AG04450 (cell line): ENCODE measurements at regions not wholly inside any gene's neighbourhood (a gene's known extent, or its start where the extent isn't known, plus 50 kb on each side); places are given as distances from the start of the nearest gene placed in this dataset.

Experiments
- CTCF ChIA-PET: fragments of 300-600, 350-600 bp; formaldehyde crosslinking; extraction: SDS; loops from one replicate; lab custom pipeline; 2022; ENCODE audit warnings: antibody characterized with exemption, inconsistent platforms; lab: Charles Lee
- POLR2A ChIA-PET: fragments of 350-600 bp; formaldehyde crosslinking; extraction: SDS; loops from one replicate; lab custom pipeline; 2021; ENCODE audit warnings: antibody characterized with exemption, inconsistent platforms; lab: Yijun Ruan, JAX
- DNase-seq: peaks from one replicate; pipeline ENCODE4 v3.0.0-alpha.2; 2011; ENCODE audit warnings: low read depth, low spot score
- H3K27ac ChIP-seq: one replicate; pipeline ENCODE4 v1.5.1; 2012; ENCODE audit warnings: low read depth, low read length, control low read depth
- H3K27me3 ChIP-seq: one replicate; pipeline ENCODE4 v1.6.0; 2012; ENCODE audit warnings: low read length; ENCODE audit not compliant: control insufficient read depth, insufficient read depth
- H3K4me3 ChIP-seq: 2 replicates; pipeline ENCODE4 v1.5.1; 2011; ENCODE audit warnings: mild to moderate bottlenecking, low read depth, low read length, control low read depth
- H3K9me3 ChIP-seq: 2 replicates; pipeline ENCODE4 v1.5.1; 2012; ENCODE audit warnings: low read length; ENCODE audit not compliant: control insufficient read depth, insufficient read depth
- CTCF ChIP-seq: IDR thresholded peaks from 2 replicates; pipeline ENCODE4 v1.5.1; 2011; ENCODE audit warnings: low read depth, low read length, control low read depth, inconsistent platforms

DNA sequence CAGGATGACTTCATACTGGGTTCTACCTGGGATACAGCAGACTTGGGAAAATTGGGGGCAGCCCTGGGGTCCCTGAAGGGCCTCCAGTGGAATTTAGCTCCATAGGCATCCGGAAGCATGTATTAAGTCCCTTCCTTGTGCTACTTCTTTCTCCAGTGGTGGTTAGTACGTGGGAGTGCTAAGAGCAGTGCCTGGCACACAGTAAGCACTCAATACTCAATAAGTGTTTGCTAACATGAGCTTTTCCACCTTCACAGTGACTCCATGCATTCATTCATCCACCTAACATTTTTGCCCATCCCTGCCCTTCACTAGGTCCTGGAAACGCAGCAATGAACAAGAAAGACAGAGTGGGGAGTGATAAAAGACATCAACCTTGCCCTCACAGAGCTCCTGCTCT is 120.5 kb downstream of the MN1 start:
- Histone ChIP-seq H3K27ac (no peak overlapping the region), H3K4me3 (no peak overlapping the region), H3K27me3 (peaks cover 31% of the 10 kb centered on the region), H3K9me3 (no peaks in the 10 kb centered on the region; the same call in none of the 2 replicates)
- ChIA-PET CTCF (interaction anchor here (0.6 kb wide), 1 partner anchor 1499 kb away, joined by 3 read pairs; no protein-coding TSS in a partner anchor), POLR2A (no interaction called here)
- no peak for TF ChIP-seq CTCF
- DNase-seq = no peak

GRCh38 chr22:27682437-27682836 is 119.1 kb downstream of the MN1 start:
- H3K4me3 ChIP-seq = no peak overlapping the region
- POLR2A ChIA-PET = no interaction called here
- CTCF ChIA-PET = interaction anchor here (1.0 kb wide), 1 partner anchor 8 kb away, joined by 3 read pairs; no protein-coding TSS in a partner anchor
- H3K27me3 ChIP-seq = peaks cover 20% of the 10 kb centered on the region
- no peak overlapping the region for H3K27ac ChIP-seq
- no peak for DNase-seq
- H3K9me3 ChIP-seq = no peaks in the 10 kb centered on the region; the same call in 1 of the 2 replicates
- peak; percentile 21 for TF ChIP-seq CTCF

DNA sequence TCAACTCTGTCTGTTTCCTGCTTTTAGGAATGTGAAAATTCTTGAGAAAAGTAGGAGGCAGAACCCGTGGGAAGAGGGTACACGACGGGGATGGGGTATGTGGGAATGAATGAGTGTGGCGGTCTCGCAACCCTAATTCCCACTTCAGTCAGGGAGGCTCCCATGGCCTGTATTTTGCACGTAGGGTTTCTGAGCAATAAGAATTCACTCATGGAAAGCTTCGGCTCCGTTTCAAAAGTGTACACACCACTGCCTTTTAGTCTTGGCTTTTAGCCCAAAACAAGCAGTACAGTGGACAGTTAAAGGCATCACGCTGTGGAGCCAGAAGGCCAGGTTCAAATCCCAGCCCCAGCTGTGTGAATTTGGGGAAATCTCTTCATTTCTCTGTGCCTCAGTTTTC is 116.7 kb downstream of the MN1 start:
- ChIA-PET CTCF (no interaction called here), POLR2A (no interaction called here)
- Histone ChIP-seq H3K9me3 (no peaks in the 10 kb centered on the region; the same call in 1 of the 2 replicates), H3K27ac (no peak overlapping the region), H3K4me3 (no peak overlapping the region), H3K27me3 (peaks cover 11% of the 10 kb centered on the region)
- no peak for TF ChIP-seq CTCF
- no peak for DNase-seq

DNA sequence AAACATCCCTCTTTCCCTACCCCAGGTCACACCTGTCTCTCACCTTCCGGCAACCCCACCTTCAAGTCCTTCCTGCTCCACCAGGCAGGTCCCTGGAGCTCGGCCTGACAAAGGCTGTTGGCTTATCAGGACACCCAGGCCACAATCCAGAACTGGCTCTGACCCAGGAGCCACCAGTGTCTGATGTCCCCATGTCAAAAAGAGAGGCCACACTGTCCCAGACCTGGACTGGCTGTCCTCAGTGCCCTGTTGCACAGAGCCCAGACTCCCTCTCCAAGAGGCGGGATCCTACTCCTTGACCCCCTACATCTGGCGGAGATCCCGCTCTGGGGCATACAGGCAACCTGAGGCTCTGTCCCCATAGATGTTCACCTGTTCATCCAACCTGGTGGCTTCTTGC is 116.0 kb downstream of the MN1 start:
- CTCF ChIA-PET = no interaction called here
- POLR2A ChIA-PET = no interaction called here
- TF ChIP-seq CTCF = no peak
- Histone ChIP-seq H3K27ac (no peak overlapping the region), H3K4me3 (no peak overlapping the region), H3K27me3 (peaks cover 10% of the 10 kb centered on the region), H3K9me3 (no peaks in the 10 kb centered on the region; the same call in 1 of the 2 replicates)
- DNase-seq = no peak

DNA sequence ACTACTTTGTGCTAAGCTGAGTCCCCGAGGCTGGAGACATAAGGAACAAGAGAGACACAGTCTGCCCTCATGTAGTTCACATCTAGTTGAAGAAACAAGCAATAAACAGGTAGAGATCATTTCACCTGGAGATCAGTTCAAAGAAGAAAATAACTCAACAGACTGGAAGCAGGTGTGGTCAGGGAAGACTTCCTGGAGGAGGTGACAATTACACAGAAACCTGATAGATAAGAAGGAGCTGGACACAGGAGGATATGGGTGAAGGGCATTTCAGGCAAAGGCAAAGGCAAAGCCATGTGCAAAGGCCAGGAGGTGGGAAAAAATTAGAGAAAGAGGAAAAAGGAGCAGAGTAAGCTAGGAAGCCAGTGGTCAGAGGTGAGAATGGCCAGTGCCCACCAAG is 115.6 kb downstream of the MN1 start:
- Histone ChIP-seq H3K4me3 (no peak overlapping the region), H3K27ac (no peak overlapping the region), H3K27me3 (peaks cover 10% of the 10 kb centered on the region), H3K9me3 (no peaks in the 10 kb centered on the region; the same call in 1 of the 2 replicates)
- POLR2A ChIA-PET = interaction anchor here (0.6 kb wide), 1 partner anchor 535 kb away, joined by 5 read pairs; no protein-coding TSS in a partner anchor
- DNase-seq = no peak
- CTCF ChIA-PET = no interaction called here
- no peak for TF ChIP-seq CTCF
